ENCODE measurements at regions not wholly inside any gene's neighbourhood (a gene's known extent, or its start where the extent isn't known, plus 50 kb on each side); places are given as distances from the start of the nearest gene placed in this dataset.

- DNase-seq = no peak
Observed at GRCh38 chr13:85368686-85369085, 430.5 kb downstream of the SLITRK6 start.

GRCh38 chr13:85367887-85368286, 431.3 kb downstream of the SLITRK6 start:
- DNase-seq = no peak

DNA sequence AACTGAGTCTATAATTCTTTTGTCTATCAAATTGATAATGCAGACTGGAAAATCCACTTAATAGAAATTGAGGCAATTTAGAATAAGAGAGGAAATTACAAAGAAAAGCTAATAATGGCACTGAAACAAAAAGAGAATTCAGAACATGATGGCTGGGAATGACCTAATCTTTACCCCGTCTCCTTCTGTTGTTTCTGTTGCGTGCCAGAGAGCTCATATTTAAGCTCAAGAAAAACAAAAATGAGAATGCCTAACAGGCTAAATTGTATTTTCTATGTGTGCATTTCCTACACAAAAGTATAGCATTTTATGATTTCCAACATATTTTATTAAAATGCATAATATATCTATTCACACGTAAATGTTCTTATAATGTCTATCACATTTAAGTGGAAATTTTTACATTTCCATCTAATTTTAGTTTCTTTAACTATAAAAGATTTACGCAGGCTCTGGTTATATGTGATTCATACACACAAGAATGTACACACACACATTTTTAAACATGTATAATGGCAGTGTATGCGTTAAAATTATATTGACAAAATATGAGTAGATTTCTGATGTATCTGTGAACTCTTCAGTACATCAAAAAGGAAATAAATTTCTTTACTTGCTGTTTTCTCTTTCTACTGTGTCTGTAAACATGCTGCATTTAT, 432.3 kb downstream of the SLITRK6 start:
- no peak for DNase-seq

DNA sequence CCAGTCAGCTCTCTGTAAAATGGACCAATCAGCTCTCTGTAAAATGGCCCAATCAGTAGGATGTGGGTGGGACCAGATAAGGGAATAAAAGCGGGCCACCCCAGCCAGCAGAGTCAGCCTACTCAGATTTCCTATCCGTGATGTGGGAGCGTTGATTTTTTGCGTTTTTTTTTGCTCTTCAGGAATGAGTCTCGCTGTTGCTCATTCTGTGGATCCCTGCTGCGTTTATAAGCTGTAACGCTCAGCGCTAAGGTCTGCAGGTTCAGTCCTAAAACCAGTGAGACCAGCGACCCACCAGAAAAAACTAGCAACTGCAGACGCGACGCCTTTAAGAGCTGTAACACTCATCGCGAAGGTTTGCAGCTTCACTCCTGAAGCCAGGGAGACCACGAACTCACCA, 435.7 kb downstream of the SLITRK6 start:
- DNase-seq = no peak

DNA sequence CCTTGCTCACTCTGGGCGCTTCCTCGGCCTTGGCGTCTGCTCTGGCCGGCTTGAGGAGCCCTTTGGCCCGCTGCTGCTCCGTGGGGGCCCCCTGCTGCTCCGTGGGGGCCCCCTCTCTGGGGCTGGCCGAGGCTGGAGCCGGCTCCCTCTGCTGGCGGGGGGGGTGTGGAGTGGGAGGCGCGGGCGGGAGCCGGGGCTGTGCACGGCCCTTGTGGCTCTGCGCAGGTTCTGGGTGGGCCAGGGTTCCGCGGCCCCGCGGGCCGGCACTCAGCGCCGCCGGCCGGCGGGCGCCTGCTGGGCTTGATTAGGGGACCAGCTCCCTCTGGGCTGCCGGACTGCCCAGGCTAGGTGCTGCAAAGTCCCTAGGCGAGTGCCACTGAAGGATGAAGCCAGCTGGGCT, 436.2 kb downstream of the SLITRK6 start:
- no peak for DNase-seq

DNA sequence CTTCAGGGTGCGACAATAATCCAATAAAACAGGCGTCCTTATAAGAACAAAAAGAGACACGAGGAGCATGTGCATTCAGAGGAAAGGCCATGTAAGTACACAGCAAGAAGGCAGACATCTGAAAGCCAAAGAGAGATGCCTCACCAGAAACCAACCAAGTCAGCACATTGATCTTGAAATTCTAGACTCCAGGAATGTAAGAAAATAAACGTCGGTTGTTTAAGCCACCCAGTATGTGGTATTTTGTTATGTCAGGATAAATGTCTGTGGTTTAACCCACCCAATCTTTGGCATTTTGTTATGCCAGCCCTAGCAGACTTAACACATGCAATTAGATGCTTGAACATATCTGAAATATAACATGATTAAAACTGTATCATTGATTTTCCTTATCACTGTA, 452.0 kb downstream of the SLITRK6 start:
- DNase-seq = no peak

DNA sequence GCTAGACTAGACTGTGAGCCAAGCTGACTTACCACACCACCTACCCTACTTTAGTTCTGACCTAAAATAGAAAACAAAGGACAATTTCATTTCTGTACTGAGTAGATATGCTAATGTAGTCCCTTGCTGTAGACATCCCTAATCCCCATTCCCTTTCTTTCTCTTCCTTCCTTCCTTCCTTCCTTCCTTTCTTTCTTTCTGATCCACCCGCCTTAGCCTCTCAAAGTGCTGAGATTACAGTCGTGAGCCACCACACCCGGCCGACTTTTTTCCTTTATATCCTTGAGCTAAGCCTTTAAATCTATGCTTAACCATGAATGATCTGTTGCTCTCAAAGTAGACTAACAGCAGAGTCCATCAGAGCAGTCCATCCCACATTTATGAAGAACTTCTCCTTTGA, 465.0 kb downstream of the SLITRK6 start:
- DNase-seq = no peak

DNA sequence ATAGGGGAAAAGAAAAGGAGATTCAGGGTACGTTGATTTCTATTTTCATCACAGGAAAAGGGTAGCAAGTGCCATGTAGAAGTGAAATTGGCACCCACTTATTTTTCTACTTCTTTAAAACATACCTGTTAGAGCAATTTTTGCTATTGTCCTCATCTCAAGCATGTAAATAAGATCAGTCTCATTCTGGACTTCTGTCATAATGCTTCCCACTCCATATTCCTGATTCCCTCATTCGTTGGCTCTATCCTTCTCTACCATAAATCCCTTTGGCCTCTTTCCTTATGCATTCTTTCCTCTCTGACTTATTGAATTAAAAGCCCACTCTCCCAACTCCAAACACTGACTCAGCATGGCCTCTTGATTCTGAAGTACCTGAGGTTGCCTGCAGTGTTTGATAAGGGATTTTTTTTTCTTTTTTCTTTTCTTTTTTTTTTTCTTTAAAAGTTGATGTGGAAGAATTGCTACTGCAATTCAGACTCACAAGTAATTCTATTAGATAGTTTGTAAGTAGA, 465.7 kb downstream of the SLITRK6 start:
- DNase-seq = no peak

GRCh38 chr13:85332615-85333014, 466.6 kb downstream of the SLITRK6 start:
- DNase-seq = no peak

- DNase-seq = no peak
Observed at GRCh38 chr13:85321734-85322133, 477.5 kb downstream of the SLITRK6 start.

DNA sequence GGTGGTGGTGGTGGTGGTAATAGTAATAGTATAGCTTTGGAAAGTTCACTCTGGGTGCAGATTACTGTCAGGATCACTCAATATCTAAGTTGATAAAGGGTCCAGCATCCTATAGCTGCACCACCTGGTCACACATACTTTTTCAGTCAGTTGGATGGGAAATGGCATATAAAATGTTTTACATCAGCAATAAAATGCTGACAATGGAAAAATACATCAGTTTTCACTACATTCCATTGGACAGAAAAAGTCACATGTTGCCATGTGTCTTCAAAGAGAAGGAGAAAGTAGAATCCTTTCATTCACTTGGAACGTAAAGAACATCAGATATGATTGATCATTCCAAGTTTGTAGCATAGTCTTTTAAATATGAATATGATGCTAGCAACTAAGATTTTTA, 481.4 kb downstream of the SLITRK6 start:
- no peak for DNase-seq

DNA sequence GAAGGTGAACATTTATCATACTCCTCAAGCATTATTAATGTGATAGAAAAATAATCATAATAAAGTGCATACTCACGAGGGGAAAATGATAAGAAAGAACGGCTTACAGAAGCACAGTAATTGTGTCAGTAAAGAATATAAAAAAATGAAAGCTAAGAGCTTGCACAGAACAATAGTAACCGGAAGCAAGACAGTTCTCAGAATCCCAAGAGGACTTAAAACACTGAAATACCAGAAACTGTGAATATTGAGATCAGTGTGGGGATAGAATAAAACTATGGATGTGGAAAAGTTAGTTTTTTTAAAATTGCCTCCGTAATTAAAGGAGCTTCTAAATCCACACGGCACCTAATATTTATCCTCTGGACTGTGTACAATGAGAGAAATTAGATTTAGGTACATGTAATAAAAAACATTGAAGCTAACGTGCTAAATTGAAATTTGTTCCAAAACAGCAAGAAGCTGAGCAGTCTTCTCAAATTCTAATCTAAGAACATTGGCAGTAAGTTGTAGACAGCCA, 482.7 kb downstream of the SLITRK6 start:
- DNase-seq = no peak

GRCh38 chr13:85314686-85315085, 484.5 kb downstream of the SLITRK6 start:
- no peak for DNase-seq

GRCh38 chr13:85313761-85314503, 485.3 kb downstream of the SLITRK6 start:
- no peak for DNase-seq

GRCh38 chr13:85312071-85312470, 487.1 kb downstream of the SLITRK6 start:
- no peak for DNase-seq

DNA sequence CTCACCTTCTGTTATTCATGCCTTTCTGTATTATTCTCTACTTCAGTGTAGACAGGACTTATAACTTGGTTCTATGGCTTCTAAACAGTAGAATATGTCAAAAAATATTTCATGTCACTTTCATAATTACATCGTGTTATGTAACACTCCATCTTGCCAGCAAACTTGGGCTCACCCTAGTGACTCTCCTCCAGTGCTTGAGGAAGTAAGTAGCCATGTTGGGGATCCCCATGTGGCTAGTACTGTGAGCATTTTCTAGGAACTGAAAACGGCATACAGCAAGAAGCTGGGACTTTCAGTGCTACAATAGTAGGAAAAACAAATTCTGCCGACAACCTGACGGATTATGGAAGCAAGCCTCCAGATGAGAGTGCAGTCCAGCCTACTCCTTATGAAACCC, 495.6 kb downstream of the SLITRK6 start:
- no peak for DNase-seq

GRCh38 chr13:85298387-85298924, 500.8 kb downstream of the SLITRK6 start:
- DNase-seq = no peak

DNA sequence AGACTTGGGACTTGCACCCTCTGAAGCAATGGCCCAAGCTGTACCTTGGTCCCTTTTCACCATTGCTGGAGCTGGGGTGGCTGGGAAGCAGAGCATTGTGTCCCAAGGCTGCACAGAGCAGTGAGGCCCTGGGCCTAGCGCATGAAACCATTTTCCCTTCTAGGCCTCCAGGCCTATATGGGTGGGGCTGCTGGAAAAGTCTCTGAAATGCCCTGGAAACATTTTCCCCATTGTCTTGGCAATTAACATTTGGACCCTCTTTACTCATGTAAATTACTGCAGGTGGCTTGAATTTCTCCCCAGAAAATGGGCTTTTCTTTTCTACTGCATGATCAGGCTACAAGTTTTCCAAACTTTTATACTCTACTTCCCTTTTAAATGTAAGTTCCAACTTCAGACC, 510.5 kb downstream of the SLITRK6 start:
- no peak for DNase-seq

GRCh38 chr13:85287528-85287927, 511.7 kb downstream of the SLITRK6 start:
- no peak for DNase-seq

DNA sequence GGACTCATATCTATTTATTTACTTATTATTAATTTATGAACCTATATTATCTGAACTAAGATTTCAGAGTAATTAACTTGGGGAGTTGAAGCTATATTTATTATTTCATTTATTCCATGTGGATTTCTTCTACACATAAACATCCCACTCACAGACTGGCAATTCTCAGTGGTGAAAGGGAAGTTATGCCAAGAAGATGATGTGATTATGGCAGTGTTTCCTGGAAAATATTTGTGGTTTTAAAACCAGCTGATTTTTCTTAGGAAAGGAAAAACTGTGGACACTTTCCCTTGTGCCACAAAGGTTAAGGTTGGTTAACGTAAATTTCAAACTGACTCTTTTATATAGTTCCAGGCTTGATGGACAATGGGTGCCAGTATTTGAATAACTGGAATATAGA, 513.1 kb downstream of the SLITRK6 start:
- DNase-seq = no peak

DNA sequence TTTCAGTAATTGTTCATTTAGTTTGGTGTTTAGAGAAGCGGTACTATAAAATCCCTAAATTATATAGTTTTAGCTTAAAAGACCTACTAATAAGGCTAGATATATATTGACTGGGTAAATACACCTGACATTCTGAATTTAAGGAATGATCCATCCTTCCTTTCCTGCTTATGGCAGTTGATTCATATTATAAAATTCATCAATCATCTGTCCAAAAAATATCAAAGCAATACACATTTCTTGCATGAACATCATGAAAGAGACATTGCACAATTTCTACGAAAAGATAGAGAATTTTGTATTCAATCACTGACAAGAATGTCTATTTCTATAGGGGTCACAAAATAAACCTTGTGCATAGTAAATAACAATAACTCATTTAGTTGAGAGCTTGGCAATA, 514.9 kb downstream of the SLITRK6 start:
- no peak for DNase-seq

- DNase-seq = no peak
Observed at GRCh38 chr13:85283408-85283807, 515.8 kb downstream of the SLITRK6 start.

DNA sequence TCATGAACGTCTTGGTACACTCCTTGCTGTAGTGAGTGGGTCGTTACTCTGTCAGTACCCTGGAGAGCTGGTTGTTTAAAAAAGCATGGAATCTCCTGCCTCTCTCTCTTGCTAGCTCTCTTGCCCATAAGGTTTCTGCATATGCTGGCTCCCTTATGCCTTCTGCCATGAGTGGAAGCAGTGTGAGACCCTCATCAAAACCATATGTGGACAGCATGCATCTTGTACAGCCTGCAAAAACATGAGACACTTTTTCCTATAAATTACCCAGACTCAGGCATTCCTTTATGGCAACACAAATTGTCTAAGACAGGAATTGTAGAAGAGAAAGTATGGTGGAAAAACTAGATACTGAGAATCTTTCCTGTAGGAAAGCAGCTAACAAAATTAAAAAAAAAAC, 516.3 kb downstream of the SLITRK6 start:
- no peak for DNase-seq

GRCh38 chr13:85278851-85279250, 520.4 kb downstream of the SLITRK6 start:
- no peak for DNase-seq

Data from CD4-positive, alpha-beta T cell treated with Interleukin-4 for 1 hour (primary cell).